ENCODE measurements at regions not wholly inside any gene's neighbourhood (a gene's known extent, or its start where the extent isn't known, plus 50 kb on each side); places are given as distances from the start of the nearest gene placed in this dataset.
"Not testable (repeated sequence)": the region's sequence is repeated elsewhere in the genome, so short reads cannot be mapped to it uniquely, and the experiment has no call there.

DNA sequence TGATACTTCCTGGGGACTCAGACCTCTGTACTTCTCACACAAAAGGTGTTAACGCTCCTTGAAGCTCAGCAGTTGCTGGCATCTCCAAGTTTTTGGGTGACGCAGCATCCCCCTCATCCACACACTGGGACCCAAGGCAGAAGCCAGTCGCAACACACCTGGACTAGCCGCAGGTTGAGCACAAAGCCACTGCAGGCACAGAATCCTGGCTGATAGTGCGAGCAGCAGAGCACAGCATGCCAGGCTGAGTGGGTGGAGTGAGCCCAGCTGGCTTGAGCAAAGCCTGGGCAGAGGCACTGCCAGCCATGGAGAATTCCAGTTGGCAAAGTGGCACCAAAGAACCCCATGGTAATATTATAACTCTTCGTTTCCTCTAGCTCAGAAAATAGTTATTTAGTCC lies 873.2 kb upstream of the NDST4 start:
- DNase-seq (ENCODE audit: low read depth in 1 of 2, low spot score in 2 of 2): no peak
- no peak overlapping the region for H3K4me3 ChIP-seq
- no peaks in the 10 kb centered on the region for H3K9me3 ChIP-seq (replicated peaks)

DNA sequence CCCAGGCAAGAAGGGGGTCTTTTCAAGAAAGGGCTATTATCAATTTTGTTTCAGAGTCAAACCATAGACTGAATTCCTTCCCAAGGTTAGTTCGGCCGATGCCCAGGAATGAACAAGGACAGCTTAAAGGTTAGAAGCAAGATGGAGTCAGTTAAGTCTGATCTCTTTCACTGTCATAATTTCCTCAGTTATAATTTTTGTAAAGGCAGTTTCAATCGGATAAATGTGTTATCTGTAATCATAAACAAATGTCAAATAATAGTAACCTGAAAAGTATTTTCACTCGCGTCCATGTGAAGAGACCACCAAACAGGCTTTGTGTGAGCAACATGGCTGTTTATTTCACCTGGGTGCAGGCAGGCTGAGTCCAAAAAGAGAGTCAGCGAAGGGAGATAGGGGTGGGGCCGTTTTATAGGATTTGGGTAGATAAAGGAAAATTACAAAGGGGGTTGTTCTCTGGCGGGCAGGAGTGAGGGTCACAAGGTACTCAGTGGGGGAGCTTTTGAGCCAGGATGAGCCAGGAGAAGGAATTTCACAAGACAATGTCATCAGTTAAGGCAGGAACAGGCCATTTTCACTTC lies 862.1 kb upstream of the NDST4 start:
- not testable (repeated sequence) for H3K27me3 ChIP-seq (replicated peaks); H3K27ac ChIP-seq; H3K9me3 ChIP-seq (replicated peaks); DNase-seq (ENCODE audit: low read depth in 1 of 2, low spot score in 2 of 2); H3K4me3 ChIP-seq; H3K4me1 ChIP-seq (replicated peaks); H3K36me3 ChIP-seq

More for the DNA sequence above, 873.2 kb upstream of the NDST4 start:
- Histone ChIP-seq H3K27ac (no peak overlapping the region), H3K4me1 (replicated peaks) (no peaks in the 10 kb centered on the region), H3K27me3 (replicated peaks) (no peaks in the 10 kb centered on the region), H3K36me3 (no peaks in the 10 kb centered on the region)

DNA sequence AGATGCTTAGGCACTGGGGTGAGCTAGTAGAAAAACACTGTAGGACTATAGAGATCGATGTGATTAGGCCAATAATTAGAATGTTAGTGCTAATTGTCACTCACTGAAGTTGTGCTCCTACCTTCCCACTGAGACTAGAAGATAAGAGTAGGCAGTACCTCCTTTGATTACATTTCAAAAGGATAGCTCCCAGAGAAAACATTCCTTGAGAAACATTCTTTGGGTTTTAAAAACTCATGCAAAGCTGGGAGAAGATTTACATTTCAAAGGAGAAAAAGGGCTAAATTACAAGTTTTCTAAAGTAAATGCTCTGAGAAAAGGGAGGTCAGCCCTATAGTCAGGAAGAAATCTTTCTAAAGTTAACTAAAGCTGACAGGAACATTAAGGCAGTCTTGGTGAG lies 860.3 kb upstream of the NDST4 start:
- no peak overlapping the region for H3K27ac ChIP-seq
- no peak for DNase-seq (ENCODE audit: low read depth in 1 of 2, low spot score in 2 of 2)
- H3K4me1 ChIP-seq (replicated peaks): no peaks in the 10 kb centered on the region
- H3K27me3 ChIP-seq (replicated peaks): no peaks in the 10 kb centered on the region
- no peaks in the 10 kb centered on the region; the same call in 1 of the 2 replicates for H3K9me3 ChIP-seq (replicated peaks)
- no peak overlapping the region for H3K4me3 ChIP-seq
- H3K36me3 ChIP-seq: no peaks in the 10 kb centered on the region

- no peak overlapping the region for H3K27ac ChIP-seq
- H3K36me3 ChIP-seq: no peaks in the 10 kb centered on the region
- no peaks in the 10 kb centered on the region for H3K27me3 ChIP-seq (replicated peaks)
- H3K4me1 ChIP-seq (replicated peaks): no peaks in the 10 kb centered on the region
- H3K4me3 ChIP-seq: no peak overlapping the region
- no peaks in the 10 kb centered on the region; the same call in 1 of the 2 replicates for H3K9me3 ChIP-seq (replicated peaks)
- no peak for DNase-seq (ENCODE audit: low read depth in 1 of 2, low spot score in 2 of 2)
Observed at GRCh38 chr4:115972967-115973366, 859.5 kb upstream of the NDST4 start.

- H3K9me3 ChIP-seq (replicated peaks): no peaks in the 10 kb centered on the region; the same call in 1 of the 2 replicates
- DNase-seq (ENCODE audit: low read depth in 1 of 2, low spot score in 2 of 2): no peak
- no peaks in the 10 kb centered on the region for H3K4me1 ChIP-seq (replicated peaks)
- no peaks in the 10 kb centered on the region for H3K36me3 ChIP-seq
- no peak overlapping the region for H3K4me3 ChIP-seq
- H3K27ac ChIP-seq: no peak overlapping the region
- H3K27me3 ChIP-seq (replicated peaks): no peaks in the 10 kb centered on the region
Observed at GRCh38 chr4:115970859-115971258, 857.4 kb upstream of the NDST4 start.

GRCh38 chr4:115969756-115970155 lies 856.3 kb upstream of the NDST4 start:
- no peak for DNase-seq (ENCODE audit: low read depth in 1 of 2, low spot score in 2 of 2)
- Histone ChIP-seq H3K9me3 (replicated peaks) (no peaks in the 10 kb centered on the region; the same call in 1 of the 2 replicates), H3K27me3 (replicated peaks) (no peaks in the 10 kb centered on the region), H3K4me3 (no peak overlapping the region), H3K27ac (no peak overlapping the region), H3K36me3 (no peaks in the 10 kb centered on the region), H3K4me1 (replicated peaks) (no peaks in the 10 kb centered on the region)

- DNase-seq (ENCODE audit: low read depth in 1 of 2, low spot score in 2 of 2): no peak
- no peaks in the 10 kb centered on the region for H3K36me3 ChIP-seq
- no peaks in the 10 kb centered on the region for H3K27me3 ChIP-seq (replicated peaks)
- H3K4me1 ChIP-seq (replicated peaks): no peaks in the 10 kb centered on the region
- H3K27ac ChIP-seq: no peak overlapping the region
- H3K9me3 ChIP-seq (replicated peaks): no peaks in the 10 kb centered on the region
- no peak overlapping the region for H3K4me3 ChIP-seq
Observed at GRCh38 chr4:115965588-115965987, 852.2 kb upstream of the NDST4 start.

- not testable (repeated sequence) for H3K36me3 ChIP-seq; H3K4me1 ChIP-seq (replicated peaks); DNase-seq (ENCODE audit: low read depth in 1 of 2, low spot score in 2 of 2); H3K27ac ChIP-seq; H3K27me3 ChIP-seq (replicated peaks); H3K9me3 ChIP-seq (replicated peaks); H3K4me3 ChIP-seq
Observed at GRCh38 chr4:115956054-115956796, 842.8 kb upstream of the NDST4 start.

DNA sequence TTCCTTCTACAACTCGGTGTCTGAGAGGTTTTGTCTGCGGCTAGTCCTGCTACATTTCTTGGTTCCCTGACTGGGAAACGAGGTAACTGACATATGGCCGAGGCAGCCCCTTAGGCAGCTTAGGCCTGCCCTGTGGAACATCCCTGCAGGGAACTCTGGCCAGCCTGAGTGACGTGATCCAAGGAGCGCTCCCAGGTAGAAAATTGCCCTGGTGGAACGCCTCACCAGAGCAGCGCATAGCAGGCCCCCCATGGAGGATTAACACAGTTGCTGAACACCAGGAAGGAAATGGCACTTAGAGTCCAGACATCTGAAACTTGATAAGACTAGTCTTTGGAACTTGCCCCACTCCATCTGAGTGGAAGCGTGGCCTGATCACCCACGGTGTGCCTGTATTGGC lies 837.4 kb upstream of the NDST4 start:
- Histone ChIP-seq H3K9me3 (replicated peaks) (no peaks in the 10 kb centered on the region), H3K4me1 (replicated peaks) (no peaks in the 10 kb centered on the region), H3K27me3 (replicated peaks) (no peaks in the 10 kb centered on the region), H3K36me3 (no peaks in the 10 kb centered on the region), H3K4me3 (no peak overlapping the region), H3K27ac (no peak overlapping the region)
- no peak for DNase-seq (ENCODE audit: low read depth in 1 of 2, low spot score in 2 of 2)

DNA sequence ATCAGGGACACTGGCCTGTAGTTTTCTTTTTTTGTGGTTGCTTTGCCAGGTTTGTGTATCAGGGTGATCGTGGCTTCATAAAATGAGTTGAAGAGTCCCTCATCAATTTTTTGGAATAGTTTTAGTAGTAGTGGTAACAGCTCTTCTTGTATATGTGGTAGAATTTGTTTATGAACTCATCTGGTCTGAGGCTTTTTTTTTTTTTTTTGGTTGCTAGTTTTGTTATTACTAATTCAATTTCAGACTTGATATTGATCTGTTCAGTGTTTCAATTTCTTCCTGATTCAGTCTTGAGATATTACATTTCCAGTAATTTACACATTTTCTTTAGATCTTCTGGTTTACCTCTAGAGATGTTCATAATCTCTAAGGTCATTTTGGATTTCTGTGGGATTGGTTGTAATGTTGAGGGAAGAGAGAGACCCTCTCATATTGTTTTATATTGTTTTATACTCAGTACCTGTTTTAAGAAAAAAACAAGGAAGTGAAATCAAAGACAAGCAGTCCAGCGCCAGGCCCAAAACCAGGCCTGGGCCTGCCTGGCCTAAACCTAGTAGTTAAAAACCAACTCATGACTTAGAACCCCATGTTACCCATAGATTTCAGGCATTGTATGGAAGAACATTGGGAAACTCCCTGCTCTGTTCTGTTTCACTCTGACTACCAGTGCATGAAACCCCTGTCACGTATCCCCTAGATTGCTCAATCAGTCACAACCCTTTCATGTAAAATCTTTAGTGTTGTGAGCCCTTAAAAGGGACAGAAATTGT lies 836.7 kb upstream of the NDST4 start:
- DNase-seq (ENCODE audit: low read depth in 1 of 2, low spot score in 2 of 2); H3K9me3 ChIP-seq (replicated peaks); H3K4me1 ChIP-seq (replicated peaks); H3K4me3 ChIP-seq; H3K36me3 ChIP-seq; H3K27me3 ChIP-seq (replicated peaks); H3K27ac ChIP-seq: not testable (repeated sequence)

GRCh38 chr4:115945026-115945425 lies 831.6 kb upstream of the NDST4 start:
- no peaks in the 10 kb centered on the region for H3K27me3 ChIP-seq (replicated peaks)
- no peaks in the 10 kb centered on the region for H3K4me1 ChIP-seq (replicated peaks)
- no peaks in the 10 kb centered on the region for H3K36me3 ChIP-seq
- no peak overlapping the region for H3K4me3 ChIP-seq
- no peak overlapping the region for H3K27ac ChIP-seq
- no peaks in the 10 kb centered on the region for H3K9me3 ChIP-seq (replicated peaks)
- no peak for DNase-seq (ENCODE audit: low read depth in 1 of 2, low spot score in 2 of 2)

GRCh38 chr4:115944146-115944905 lies 830.9 kb upstream of the NDST4 start:
- Histone ChIP-seq H3K27me3 (replicated peaks) (no peaks in the 10 kb centered on the region), H3K36me3 (no peaks in the 10 kb centered on the region), H3K27ac (no peak overlapping the region), H3K9me3 (replicated peaks) (no peaks in the 10 kb centered on the region), H3K4me1 (replicated peaks) (no peaks in the 10 kb centered on the region), H3K4me3 (no peak overlapping the region)
- no peak for DNase-seq (ENCODE audit: low read depth in 1 of 2, low spot score in 2 of 2)

DNA sequence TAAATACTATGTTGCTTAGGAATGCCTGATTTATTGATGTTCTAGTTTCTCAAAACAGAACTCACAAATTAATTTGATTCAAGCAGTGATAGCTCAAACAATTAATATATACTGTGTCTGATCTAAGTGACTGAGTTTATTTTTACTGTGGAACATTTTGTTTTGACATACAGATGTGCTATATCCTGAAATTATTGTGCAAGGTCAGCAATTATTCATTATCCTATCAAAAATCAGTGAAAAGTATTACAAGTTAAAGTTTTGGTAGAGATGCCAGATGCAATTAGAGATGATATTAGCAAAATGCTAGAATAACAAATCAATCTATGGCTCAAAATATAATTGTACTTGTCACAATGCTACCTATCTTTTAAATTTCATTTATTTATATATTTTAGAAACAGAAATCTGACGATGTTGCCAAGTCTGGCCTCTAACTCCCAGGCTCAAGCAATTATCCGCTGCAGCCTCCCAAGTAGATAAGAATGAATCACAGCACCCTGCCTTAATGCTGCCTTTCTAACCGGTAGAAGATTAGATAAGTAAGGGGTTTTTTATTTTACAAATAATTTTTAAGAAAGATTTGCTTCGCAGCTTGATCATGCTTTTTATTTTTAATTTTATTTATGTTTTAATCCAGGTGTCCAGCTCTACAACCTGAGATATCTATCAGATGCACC lies 825.5 kb upstream of the NDST4 start:
- no peak overlapping the region for H3K4me3 ChIP-seq
- no peaks in the 10 kb centered on the region for H3K9me3 ChIP-seq (replicated peaks)
- no peaks in the 10 kb centered on the region for H3K27me3 ChIP-seq (replicated peaks)
- H3K4me1 ChIP-seq (replicated peaks): no peaks in the 10 kb centered on the region
- no peaks in the 10 kb centered on the region for H3K36me3 ChIP-seq
- no peak overlapping the region for H3K27ac ChIP-seq
- no peak for DNase-seq (ENCODE audit: low read depth in 1 of 2, low spot score in 2 of 2)
